Medulla oblongata (tissue), 1 donor: ENCODE measurements at regions not wholly inside any gene's neighbourhood (a gene's known extent, or its start where the extent isn't known, plus 50 kb on each side); places are given as distances from the start of the nearest gene placed in this dataset.
A peak's percentile ranks its signal among the peaks of the same experiment; 100 is the strongest.

ENCODE experiments used
- DNase-seq: peaks from one replicate; pipeline ENCODE4 v3.0.0-alpha.2; 2015; ENCODE audit errors: extremely low spot score

- DNase-seq, result no peak
Observed at GRCh38 chrX:39437670-39438441, 636.6 kb downstream of the MID1IP1 start.

GRCh38 chrX:39438603-39439602 lies 637.6 kb downstream of the MID1IP1 start:
- DNase-seq, result no peak

GRCh38 chrX:39439906-39440798 lies 638.9 kb downstream of the MID1IP1 start:
- no peak for DNase-seq

- DNase-seq, result no peak
Observed at GRCh38 chrX:39440799-39441284, 639.6 kb downstream of the MID1IP1 start.

GRCh38 chrX:39442332-39442731 lies 641.1 kb downstream of the MID1IP1 start:
- DNase-seq, result no peak

GRCh38 chrX:39443240-39443639 lies 642.0 kb downstream of the MID1IP1 start:
- no peak for DNase-seq

GRCh38 chrX:39445336-39445735 lies 644.1 kb downstream of the MID1IP1 start:
- DNase-seq, result peak; percentile 2

- DNase-seq, result no peak
Observed at GRCh38 chrX:39449352-39449751, 648.1 kb downstream of the MID1IP1 start.

- DNase-seq, result no peak
Observed at GRCh38 chrX:39450234-39450977, 647.4 kb downstream of the BCOR start.

GRCh38 chrX:39451046-39451445 lies 646.7 kb downstream of the BCOR start:
- DNase-seq, result no peak

- peak; percentile 2 for DNase-seq
Observed at GRCh38 chrX:39452401-39452800, 645.4 kb downstream of the BCOR start.

- DNase-seq, result no peak
Observed at GRCh38 chrX:39453889-39454621, 643.7 kb downstream of the BCOR start.

GRCh38 chrX:39456894-39457604 lies 640.7 kb downstream of the BCOR start:
- no peak for DNase-seq

- no peak for DNase-seq
Observed at GRCh38 chrX:39458779-39459178, 639.0 kb downstream of the BCOR start.

GRCh38 chrX:39459204-39459603 lies 638.6 kb downstream of the BCOR start:
- DNase-seq, result no peak

GRCh38 chrX:39459952-39460351 lies 637.8 kb downstream of the BCOR start:
- DNase-seq, result peak; percentile 2

- no peak for DNase-seq
Observed at GRCh38 chrX:39460499-39460898, 637.3 kb downstream of the BCOR start.

- no peak for DNase-seq
Observed at GRCh38 chrX:39462835-39463234, 634.9 kb downstream of the BCOR start.

GRCh38 chrX:39464253-39464652 lies 633.5 kb downstream of the BCOR start:
- no peak for DNase-seq
